ENCODE measurements at regions not wholly inside any gene's neighbourhood (a gene's known extent, or its start where the extent isn't known, plus 50 kb on each side); places are given as distances from the start of the nearest gene placed in this dataset.

DNA sequence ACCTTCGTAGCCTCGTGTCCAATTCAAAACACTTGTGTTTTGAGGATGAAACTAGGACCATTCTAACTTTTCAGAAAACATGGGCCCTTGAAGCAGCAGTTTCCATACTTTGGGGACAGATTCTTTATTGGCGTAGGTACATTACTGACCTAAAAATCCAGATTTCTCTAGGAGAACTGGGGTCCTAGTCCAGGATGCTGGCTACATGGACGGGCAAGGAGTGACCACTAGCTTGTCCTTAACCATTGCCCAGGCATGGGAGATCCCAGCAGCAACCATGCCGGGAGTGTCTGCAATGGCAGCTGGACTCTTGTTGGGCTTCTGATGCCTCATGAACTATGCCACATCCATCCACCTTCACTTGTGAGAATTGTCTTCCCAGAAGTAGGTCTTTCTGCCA is 62.2 kb upstream of the WDR1 start:
- no peak overlapping the region for H3K4me3 Mint-ChIP-seq (ENCODE audit: unreplicated experiment)
- no peaks in the 10 kb centered on the region for H3K4me1 Mint-ChIP-seq (ENCODE audit: low read depth)
- H3K36me3 Mint-ChIP-seq (ENCODE audit: low read depth) = no peaks in the 10 kb centered on the region
- peaks cover 2% of the 10 kb centered on the region for H3K9me3 Mint-ChIP-seq (ENCODE audit: low read depth)
- peaks cover 9% of the 10 kb centered on the region for H3K27me3 Mint-ChIP-seq (ENCODE audit: low read depth)
- H3K27ac Mint-ChIP-seq (ENCODE audit: unreplicated experiment) = no peak overlapping the region
- TF ChIP-seq, protein P1, sequence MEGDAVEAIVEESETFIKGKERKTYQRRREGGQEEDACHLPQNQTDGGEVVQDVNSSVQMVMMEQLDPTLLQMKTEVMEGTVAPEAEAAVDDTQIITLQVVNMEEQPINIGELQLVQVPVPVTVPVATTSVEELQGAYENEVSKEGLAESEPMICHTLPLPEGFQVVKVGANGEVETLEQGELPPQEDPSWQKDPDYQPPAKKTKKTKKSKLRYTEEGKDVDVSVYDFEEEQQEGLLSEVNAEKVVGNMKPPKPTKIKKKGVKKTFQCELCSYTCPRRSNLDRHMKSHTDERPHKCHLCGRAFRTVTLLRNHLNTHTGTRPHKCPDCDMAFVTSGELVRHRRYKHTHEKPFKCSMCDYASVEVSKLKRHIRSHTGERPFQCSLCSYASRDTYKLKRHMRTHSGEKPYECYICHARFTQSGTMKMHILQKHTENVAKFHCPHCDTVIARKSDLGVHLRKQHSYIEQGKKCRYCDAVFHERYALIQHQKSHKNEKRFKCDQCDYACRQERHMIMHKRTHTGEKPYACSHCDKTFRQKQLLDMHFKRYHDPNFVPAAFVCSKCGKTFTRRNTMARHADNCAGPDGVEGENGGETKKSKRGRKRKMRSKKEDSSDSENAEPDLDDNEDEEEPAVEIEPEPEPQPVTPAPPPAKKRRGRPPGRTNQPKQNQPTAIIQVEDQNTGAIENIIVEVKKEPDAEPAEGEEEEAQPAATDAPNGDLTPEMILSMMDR (IDR thresholded peaks at IDR 0.05) = no peak
- DNase-seq (ENCODE audit: low spot score) = no peak

DNA sequence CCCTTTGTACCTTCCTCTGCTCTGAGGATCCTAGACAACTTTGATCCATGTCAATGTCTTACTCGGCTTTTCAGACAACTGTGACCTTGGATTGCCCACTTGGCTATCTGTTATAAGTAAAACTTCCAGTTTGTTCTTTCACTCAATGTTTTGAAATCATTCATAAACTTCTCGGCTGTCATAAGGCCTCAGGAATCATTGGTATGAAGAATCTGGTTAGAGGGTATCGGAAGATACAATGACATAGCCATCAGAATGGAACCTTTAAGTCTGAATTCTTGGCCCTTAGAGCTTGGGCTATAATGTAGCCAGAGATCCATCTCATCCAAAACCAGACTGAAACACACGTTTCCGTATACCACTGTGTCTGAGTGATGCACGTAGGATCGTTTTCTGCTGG is 59.0 kb upstream of the WDR1 start:
- TF ChIP-seq, protein P1 (IDR thresholded peaks at IDR 0.05) = no peak
- no peaks in the 10 kb centered on the region for H3K36me3 Mint-ChIP-seq (ENCODE audit: low read depth)
- H3K4me3 Mint-ChIP-seq (ENCODE audit: unreplicated experiment) = no peak overlapping the region
- DNase-seq (ENCODE audit: low spot score) = no peak
- H3K27ac Mint-ChIP-seq (ENCODE audit: unreplicated experiment) = no peak overlapping the region
- peaks cover 12% of the 10 kb centered on the region for H3K27me3 Mint-ChIP-seq (ENCODE audit: low read depth)
- no peaks in the 10 kb centered on the region for H3K9me3 Mint-ChIP-seq (ENCODE audit: low read depth)
- H3K4me1 Mint-ChIP-seq (ENCODE audit: low read depth) = peaks cover 7% of the 10 kb centered on the region

DNA sequence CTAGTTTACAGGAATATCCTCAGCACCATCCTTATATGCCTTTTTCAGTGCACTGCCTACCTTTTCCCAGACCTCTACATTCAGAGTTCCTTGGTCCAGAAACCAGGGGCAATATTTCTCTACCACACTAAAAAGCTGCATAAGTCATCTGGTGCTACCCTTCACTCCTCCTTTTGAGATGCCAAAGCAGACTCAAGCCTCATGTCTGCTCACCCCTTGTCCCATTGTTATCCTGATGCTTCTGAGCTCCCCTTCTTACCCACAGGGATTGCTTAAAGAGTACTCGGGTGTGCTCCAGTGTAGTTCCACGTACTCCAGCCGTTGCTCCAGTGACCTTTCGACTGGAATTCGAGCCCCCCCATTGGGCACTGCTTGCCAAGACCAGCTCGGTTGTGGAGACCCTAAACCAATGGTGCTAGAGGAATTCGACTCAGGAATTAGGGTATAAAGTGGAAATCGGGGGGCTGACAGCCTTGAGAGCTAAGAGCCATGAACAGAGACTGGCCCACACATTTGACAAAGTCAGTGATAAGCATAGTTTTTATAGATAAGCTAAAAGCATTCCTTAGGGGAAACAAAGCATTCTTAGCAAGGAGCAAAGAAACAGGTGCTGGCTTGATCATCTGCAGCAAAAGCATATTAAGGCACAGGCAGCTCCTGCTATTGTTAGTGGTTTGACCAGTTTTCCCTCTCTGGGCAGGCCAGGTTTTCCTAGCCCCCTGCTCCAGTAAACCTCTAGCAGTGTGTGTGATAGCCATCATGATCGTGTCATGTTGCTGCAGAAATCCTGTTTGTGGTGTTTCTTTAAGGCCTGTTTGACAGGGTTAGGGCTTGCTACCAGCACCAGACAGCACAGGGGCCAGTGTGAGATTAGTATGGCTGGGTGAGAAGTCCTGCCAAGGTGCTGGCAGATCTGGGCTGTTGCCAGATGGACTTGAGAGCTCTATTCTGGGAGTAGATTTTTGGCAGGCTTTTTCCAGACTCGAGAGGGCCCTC is 57.5 kb upstream of the WDR1 start:
- Mint-ChIP-seq H3K4me3 (ENCODE audit: unreplicated experiment) (no peak overlapping the region), H3K27me3 (ENCODE audit: low read depth) (peaks cover 14% of the 10 kb centered on the region), H3K9me3 (ENCODE audit: low read depth) (no peaks in the 10 kb centered on the region), H3K27ac (ENCODE audit: unreplicated experiment) (no peak overlapping the region), H3K4me1 (ENCODE audit: low read depth) (peaks cover 7% of the 10 kb centered on the region), H3K36me3 (ENCODE audit: low read depth) (no peaks in the 10 kb centered on the region)
- TF ChIP-seq, protein P1 (IDR thresholded peaks at IDR 0.05) = no peak
- no peak for DNase-seq (ENCODE audit: low spot score)

DNA sequence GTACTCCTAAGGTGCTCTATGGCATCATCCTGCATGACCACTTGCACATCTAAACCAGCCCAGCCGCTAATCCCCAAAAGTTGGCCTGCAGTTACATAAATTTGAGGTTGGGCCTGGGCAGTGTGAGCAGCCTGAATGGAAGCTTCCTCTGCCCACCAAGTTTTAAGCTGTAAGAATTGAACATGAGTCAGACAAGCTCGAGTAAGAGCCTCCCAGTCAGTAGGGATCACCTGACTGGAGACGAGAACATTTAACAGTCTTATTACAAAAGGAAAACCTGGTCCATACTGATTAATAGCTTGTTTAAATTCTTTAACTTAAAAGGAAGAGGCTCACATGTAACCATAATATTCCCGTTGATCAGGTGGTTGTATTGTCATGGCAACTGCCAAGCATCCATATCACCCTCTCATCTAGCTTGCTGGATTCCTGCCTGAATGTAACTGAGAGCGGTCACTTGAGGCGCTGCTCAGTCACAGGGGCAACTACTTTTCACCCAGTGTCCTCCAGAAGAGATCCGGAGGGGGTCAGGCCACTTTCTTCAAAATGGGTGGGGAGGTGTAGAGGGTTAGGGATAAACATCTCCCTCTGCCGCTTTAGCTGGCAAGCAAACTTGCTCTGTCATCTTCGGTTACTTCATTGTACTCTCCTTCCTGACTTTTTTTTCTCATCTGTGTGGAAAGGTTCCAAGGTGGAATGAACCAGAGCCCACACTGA is 56.6 kb upstream of the WDR1 start:
- DNase-seq (ENCODE audit: low spot score) = no peak
- peaks cover 13% of the 10 kb centered on the region for H3K27me3 Mint-ChIP-seq (ENCODE audit: low read depth)
- TF ChIP-seq, protein P1 (IDR thresholded peaks at IDR 0.05) = no peak
- no peaks in the 10 kb centered on the region for H3K9me3 Mint-ChIP-seq (ENCODE audit: low read depth)
- H3K4me1 Mint-ChIP-seq (ENCODE audit: low read depth) = peaks cover 7% of the 10 kb centered on the region
- H3K36me3 Mint-ChIP-seq (ENCODE audit: low read depth) = no peaks in the 10 kb centered on the region
- no peak overlapping the region for H3K4me3 Mint-ChIP-seq (ENCODE audit: unreplicated experiment)
- H3K27ac Mint-ChIP-seq (ENCODE audit: unreplicated experiment) = no peak overlapping the region

DNA sequence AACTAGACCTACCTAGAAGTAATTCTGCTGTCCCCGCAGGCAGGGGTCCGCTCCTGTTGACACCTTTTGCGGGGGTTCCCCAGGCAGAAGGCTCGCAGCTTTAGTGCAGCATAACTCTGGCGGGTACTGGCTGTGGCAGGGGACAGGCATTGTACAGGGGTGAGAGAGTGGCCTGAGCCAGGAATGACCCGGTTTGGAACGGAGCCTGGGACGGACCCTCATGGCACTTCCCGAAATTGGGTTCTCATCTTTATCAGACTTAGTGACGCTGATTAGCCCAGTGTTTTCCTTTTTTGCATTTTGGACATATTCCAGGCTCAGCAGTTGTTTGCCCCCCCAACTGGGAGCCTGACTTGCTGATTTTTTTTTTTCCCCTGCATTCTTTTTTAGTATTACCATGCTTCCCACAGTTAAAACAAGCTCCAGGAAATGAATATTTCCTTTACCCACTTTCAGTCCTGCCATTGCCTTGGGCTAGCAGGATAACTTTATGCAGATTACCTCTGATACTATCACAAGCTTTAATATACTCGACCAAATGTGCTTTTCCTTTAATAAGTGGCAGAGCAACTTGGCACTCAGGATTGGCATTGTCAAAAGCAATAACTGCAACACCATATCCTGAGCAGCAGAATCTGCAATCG is 55.8 kb upstream of the WDR1 start:
- peaks cover 18% of the 10 kb centered on the region for H3K27me3 Mint-ChIP-seq (ENCODE audit: low read depth)
- no peak overlapping the region for H3K4me3 Mint-ChIP-seq (ENCODE audit: unreplicated experiment)
- peaks cover 7% of the 10 kb centered on the region for H3K4me1 Mint-ChIP-seq (ENCODE audit: low read depth)
- TF ChIP-seq, protein P1 (IDR thresholded peaks at IDR 0.05) = no peak
- H3K9me3 Mint-ChIP-seq (ENCODE audit: low read depth) = no peaks in the 10 kb centered on the region
- DNase-seq (ENCODE audit: low spot score) = no peak
- H3K36me3 Mint-ChIP-seq (ENCODE audit: low read depth) = no peaks in the 10 kb centered on the region
- H3K27ac Mint-ChIP-seq (ENCODE audit: unreplicated experiment) = no peak overlapping the region

Data from chondrocyte (in vitro differentiated cells).